GM19025 (cell line): ENCODE measurements at regions not wholly inside any gene's neighbourhood (a gene's known extent, or its start where the extent isn't known, plus 50 kb on each side); places are given as distances from the start of the nearest gene placed in this dataset.

Experiments used
- ATAC-seq: cut with Tn5 transposase; IDR thresholded peaks from one replicate; pipeline ENCODE4 v1.9.1; 2021; ENCODE audit warnings: mild to moderate bottlenecking, low read depth, moderate library complexity; ENCODE audit not compliant: unreplicated experiment

- no peak for ATAC-seq
Measured at GRCh38 chr16:86325360-86325759, 185.0 kb upstream of the FOXF1 start.

- no peak for ATAC-seq
Measured at GRCh38 chr16:86325895-86326294, 184.4 kb upstream of the FOXF1 start.

- no peak for ATAC-seq
Measured at GRCh38 chr16:86327321-86327720, 183.0 kb upstream of the FOXF1 start.

- ATAC-seq: no peak
Measured at GRCh38 chr16:86330906-86331305, 179.4 kb upstream of the FOXF1 start.

- no peak for ATAC-seq
Measured at GRCh38 chr16:86334079-86334635, 176.2 kb upstream of the FOXF1 start.

GRCh38 chr16:86335266-86336172 lies 174.8 kb upstream of the FOXF1 start:
- ATAC-seq: no peak

- no peak for ATAC-seq
Measured at GRCh38 chr16:86337138-86337537, 173.2 kb upstream of the FOXF1 start.

GRCh38 chr16:86337581-86338402 lies 172.5 kb upstream of the FOXF1 start:
- ATAC-seq: no peak

- ATAC-seq: no peak
Measured at GRCh38 chr16:86338403-86339115, 171.8 kb upstream of the FOXF1 start.

- no peak for ATAC-seq
Measured at GRCh38 chr16:86342161-86342834, 168.0 kb upstream of the FOXF1 start.

GRCh38 chr16:86343027-86343795 lies 167.1 kb upstream of the FOXF1 start:
- ATAC-seq: no peak

- ATAC-seq: no peak
Measured at GRCh38 chr16:86343796-86344585, 166.3 kb upstream of the FOXF1 start.

GRCh38 chr16:86344586-86344871 lies 165.8 kb upstream of the FOXF1 start:
- no peak for ATAC-seq

- ATAC-seq: no peak
Measured at GRCh38 chr16:86344881-86345280, 165.4 kb upstream of the FOXF1 start.

- ATAC-seq: no peak
Measured at GRCh38 chr16:86345516-86345915, 164.8 kb upstream of the FOXF1 start.

- no peak for ATAC-seq
Measured at GRCh38 chr16:86346034-86346433, 164.3 kb upstream of the FOXF1 start.

GRCh38 chr16:86347090-86347489 lies 163.2 kb upstream of the FOXF1 start:
- no peak for ATAC-seq

GRCh38 chr16:86347916-86348555 lies 162.3 kb upstream of the FOXF1 start:
- ATAC-seq: no peak
